Peyer's patch (tissue), 4 donors: ENCODE measurements at regions not wholly inside any gene's neighbourhood (a gene's known extent, or its start where the extent isn't known, plus 50 kb on each side); places are given as distances from the start of the nearest gene placed in this dataset.

Source experiments
- CTCF ChIP-seq, 6 experiments: fragments of 450-650 bp in 4 of 6; fragments of 200-600 bp in 2 of 6; sonication (generic) in 1 of 6; IDR thresholded peaks; one replicate each; pipeline ENCODE4 v1.5.1; 2017 to 2019; ENCODE audit warnings: antibody characterized with exemption in 6 of 6, mild to moderate bottlenecking in 3 of 6, moderate library complexity in 1 of 6
- POLR2A ChIP-seq, 2 donors: fragments of 450-650 bp; IDR thresholded peaks; one replicate each; pipeline ENCODE4 v1.5.1; 2017; ENCODE audit warnings: antibody characterized with exemption in 2 of 2, mild to moderate bottlenecking in 2 of 2, moderate library complexity in 2 of 2

- TF ChIP-seq CTCF (IDR thresholded peaks at IDR 0.05), result no peak
- TF ChIP-seq POLR2A (IDR thresholded peaks at IDR 0.05), result no peak
These were observed 640.6 kb downstream of the EPHA4 start for GRCh38 chr2:220931491-220931890.
